ENCODE measurements at regions not wholly inside any gene's neighbourhood (a gene's known extent, or its start where the extent isn't known, plus 50 kb on each side); places are given as distances from the start of the nearest gene placed in this dataset.

DNA sequence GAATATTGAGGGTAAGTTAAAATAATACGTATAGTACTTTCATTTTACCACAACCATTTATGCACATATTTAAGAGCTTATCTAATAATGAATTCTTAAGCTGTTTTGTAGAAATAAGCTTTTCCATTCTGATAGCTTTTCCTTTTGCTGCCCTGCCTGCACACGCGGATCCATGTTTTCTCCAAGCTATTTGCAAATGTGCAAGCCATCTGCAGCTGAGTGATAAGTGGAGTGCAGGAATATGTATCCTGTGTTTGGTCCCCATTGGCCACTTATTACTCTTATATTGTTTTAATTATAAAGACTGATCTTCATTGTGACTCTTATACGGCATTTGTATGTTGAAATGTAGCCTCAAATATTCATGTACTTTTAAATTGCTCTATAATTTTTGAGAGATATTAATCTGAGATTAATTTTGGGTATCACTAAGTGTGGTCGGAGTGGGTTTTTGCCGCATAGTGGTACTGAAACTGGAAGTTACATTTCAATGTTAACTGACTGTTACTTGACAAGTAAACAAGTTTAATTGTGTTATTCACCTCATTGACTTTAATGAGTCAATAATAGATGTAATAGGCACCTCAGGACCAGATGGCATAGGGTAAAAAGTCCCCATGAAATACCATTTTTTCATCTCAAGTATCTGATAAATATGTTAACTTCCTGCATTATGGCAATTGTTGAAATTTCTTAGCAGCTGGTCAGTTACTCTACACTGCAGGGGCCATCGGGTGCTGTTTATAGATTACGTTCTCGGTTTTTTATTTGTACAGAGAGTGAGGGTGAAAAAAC is 1567.4 kb downstream of the EFNB2 start:
- TF ChIP-seq POLR2AphosphoS5 (IDR thresholded peaks at IDR 0.05; ENCODE audit: low read depth, low read length) = no peak
- TF ChIP-seq POLR2A (IDR thresholded peaks at IDR 0.05; ENCODE audit: low read depth, low read length) = no peak
- no peak for TF ChIP-seq TAF1 (IDR thresholded peaks at IDR 0.05; ENCODE audit: borderline replicate concordance, low read depth, low read length)

All from GM12892 (cell line).